Activated T-cell treated with anti-CD3 and anti-CD28 coated beads for 1 hour (primary cell): ENCODE measurements at regions not wholly inside any gene's neighbourhood (a gene's known extent, or its start where the extent isn't known, plus 50 kb on each side); places are given as distances from the start of the nearest gene placed in this dataset.

ENCODE experiments used
- DNase-seq: peaks from one replicate; pipeline ENCODE4 v3.0.0-alpha.2; 2020; ENCODE audit warnings: low read depth

- no peak for DNase-seq
Measured at GRCh38 chr5:155416765-155417164, 403.2 kb downstream of the KIF4B start.

GRCh38 chr5:155418960-155419579 is 405.5 kb downstream of the KIF4B start:
- DNase-seq, result no peak

- no peak for DNase-seq
Measured at GRCh38 chr5:155430192-155430591, 416.6 kb downstream of the KIF4B start.

DNA sequence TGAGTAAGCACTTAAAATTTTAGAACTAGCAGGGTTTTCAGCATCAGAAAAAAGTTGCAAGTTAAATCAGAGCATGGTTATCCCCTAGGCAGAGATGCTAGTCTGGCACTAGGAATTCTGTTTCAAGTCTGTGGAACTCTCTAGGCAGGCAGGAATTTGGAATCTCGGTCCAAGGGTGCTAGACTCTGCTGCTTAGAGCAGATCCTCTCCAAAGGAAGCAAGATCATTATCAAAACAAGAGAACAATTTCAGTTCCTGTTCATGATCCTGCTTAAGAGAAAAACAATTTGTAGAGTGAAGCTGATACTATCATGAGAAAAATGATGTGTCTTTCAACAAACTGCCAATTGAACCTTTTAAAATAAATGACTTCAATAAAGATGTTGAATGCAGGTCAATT is 420.7 kb downstream of the KIF4B start:
- no peak for DNase-seq

GRCh38 chr5:155434681-155435080 is 421.1 kb downstream of the KIF4B start:
- DNase-seq, result no peak

DNA sequence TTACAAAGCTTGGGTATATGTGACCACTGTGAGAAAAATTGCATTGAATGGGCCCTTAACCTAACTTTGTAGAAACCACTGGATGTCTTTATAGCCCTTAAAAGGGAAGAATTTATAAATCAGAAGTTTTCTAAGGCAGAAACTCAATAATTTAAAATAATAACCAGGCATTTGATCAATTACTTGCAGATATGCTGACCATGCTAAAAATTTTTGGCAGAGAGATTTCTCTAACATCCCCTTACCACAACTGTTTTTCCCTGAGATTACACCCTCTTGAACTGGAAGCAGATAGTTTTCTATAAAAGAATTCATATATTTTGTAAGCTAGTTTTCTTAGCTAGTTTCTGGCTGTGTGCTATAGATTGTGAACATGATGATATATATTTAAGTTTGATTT is 428.3 kb downstream of the KIF4B start:
- DNase-seq, result no peak

DNA sequence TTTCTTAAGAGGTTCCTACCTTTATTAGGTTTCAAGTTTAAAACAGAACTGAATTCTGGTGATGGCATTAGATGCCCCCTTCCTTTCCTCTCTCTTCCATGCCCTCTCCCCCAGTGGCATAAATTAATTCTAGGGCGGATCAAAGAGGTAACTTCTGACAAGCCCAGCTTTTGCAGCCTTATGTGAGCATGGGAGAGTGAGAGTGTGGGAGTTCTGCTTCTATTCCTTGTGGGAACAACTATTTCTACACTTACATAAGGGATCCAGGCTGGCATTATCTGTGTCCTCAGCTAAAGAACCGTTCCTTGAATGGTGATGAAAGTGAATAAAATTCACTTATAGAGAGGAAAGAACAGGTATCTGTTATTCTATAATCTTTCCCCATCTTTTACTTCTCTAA is 437.6 kb downstream of the KIF4B start:
- no peak for DNase-seq

- no peak for DNase-seq
Measured at GRCh38 chr5:155455791-155456514, 442.4 kb downstream of the KIF4B start.

DNA sequence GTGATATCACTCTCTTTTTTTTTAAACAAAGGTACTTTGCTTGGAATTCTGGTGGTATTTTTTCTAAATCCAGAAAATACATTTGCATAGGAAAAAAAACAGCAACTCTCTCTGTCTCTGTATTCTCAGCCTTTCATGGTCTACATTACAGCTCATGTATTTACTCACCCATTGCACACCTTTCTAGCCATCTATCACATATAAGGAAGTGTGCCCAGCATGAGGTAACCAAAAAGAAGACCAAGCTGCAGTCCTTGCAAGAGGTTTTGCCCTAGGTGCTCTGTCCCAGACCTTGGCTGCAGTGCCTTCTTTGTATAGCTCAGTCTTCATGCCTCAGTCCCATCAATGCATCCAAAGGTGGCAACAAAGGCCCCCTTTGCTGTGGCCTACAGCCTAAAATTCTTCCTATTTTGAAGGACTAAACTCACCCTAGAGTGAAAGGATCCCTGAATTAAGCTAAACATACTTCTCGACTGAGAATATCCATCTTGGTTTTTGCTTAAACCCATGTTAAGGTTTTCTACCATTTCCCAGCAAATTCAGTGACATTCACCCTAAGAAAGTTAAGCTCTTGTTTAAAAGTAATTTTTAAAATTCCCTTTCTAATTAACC is 446.4 kb downstream of the KIF4B start:
- no peak for DNase-seq

DNA sequence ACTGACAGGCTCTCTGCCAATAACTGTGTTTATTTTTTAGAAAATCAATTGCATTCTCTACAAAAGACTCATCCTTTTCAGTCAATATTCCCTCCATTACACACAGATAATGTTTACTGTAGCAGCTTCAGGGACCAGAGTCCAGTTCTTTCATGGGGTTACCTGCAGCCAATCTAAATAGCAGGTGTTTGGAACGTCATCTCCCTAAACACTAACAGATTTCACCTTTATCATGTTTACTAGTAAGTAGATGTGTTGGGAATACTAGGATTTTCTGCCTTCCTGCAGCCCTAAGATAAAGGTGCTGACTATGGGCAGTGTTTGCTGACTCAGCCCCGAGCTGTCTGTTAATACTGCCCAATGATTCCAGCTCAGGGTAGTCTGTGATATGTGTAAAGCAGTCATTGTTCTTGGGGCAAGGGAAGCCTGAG is 447.0 kb downstream of the KIF4B start:
- DNase-seq, result no peak

DNA sequence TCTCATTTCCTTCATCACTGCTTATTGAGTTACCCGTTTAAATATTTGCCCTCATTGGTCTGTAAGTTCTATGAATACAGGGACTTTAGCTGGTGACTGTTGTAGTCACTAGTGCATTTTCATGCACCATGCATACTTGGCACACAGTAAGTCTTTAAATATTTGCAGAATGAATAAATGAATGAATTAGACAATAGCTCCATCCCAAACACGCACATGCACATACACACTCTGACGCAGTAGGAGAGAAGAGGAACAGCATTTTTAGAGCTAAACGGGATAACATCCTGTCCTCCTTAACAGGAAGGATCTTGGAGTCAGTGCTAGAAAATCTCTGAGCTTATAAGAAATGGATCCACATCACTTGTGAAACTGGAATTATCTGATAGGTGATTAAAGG is 447.7 kb downstream of the KIF4B start:
- DNase-seq, result no peak

GRCh38 chr5:155466851-155467250 is 453.3 kb downstream of the KIF4B start:
- no peak for DNase-seq

- no peak for DNase-seq
Measured at GRCh38 chr5:155471027-155471426, 457.5 kb downstream of the KIF4B start.

GRCh38 chr5:155472780-155473179 is 459.2 kb downstream of the KIF4B start:
- DNase-seq, result no peak

GRCh38 chr5:155475318-155475717 is 461.8 kb downstream of the KIF4B start:
- no peak for DNase-seq

DNA sequence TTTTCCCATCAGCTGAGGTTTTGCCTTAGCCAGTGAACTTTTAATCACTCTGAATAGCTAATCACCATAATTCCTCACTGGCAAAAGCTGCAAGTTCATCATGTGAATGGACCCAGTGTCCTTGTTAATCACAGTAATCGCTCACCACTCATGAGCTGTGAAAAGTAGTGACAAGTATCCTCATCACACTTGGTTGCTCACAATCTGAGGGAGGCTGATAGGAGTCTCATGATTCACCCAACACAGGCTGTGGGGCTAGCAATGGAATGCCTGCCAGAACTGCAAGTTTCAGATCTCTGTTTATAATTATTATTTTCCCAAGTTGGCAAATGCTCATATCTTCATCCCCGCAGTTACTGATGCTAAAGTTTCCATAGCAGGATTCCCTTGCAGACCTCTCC is 467.2 kb downstream of the KIF4B start:
- no peak for DNase-seq

DNA sequence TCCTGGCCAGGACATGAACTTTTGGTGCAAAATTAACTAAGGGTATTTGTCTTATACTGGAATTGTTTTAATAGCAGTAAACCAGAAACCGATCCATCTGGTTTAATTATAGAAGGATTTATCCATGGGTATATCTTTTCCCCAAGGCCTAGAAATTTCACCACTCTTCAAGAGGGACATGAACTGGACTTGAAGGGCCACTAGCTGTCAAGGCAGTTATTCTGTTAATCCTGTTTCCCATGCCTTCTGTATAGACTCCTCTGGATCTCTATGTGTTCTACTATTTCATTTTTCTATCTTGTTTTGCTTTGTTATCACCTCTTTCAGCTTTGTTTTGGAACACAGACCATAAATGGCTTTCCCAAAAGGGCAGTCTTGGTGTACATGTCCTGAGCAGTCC is 467.6 kb downstream of the KIF4B start:
- no peak for DNase-seq

DNA sequence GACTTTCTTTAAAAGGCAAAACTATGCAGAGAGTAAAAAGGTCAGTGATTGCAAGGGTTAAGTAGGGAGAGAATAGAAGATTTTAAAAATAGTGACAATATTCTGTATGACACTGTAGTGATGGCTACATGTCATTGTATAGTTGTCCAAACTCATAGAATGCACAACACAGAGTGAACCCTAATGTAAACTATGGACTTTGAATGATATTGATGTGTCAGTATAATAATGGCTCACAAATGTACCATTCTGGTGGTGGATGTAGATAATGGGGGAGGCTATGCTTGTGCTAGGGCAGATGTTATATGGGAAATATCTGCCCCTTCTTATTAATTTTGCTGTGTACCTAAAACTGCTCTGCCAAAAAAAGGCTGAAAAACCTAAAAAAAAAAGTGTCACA is 468.9 kb downstream of the KIF4B start:
- no peak for DNase-seq

- DNase-seq, result no peak
Measured at GRCh38 chr5:155485386-155485785, 471.8 kb downstream of the KIF4B start.

GRCh38 chr5:155489949-155490348 is 476.4 kb downstream of the KIF4B start:
- no peak for DNase-seq

GRCh38 chr5:155492191-155492590 is 478.6 kb downstream of the KIF4B start:
- DNase-seq, result no peak

DNA sequence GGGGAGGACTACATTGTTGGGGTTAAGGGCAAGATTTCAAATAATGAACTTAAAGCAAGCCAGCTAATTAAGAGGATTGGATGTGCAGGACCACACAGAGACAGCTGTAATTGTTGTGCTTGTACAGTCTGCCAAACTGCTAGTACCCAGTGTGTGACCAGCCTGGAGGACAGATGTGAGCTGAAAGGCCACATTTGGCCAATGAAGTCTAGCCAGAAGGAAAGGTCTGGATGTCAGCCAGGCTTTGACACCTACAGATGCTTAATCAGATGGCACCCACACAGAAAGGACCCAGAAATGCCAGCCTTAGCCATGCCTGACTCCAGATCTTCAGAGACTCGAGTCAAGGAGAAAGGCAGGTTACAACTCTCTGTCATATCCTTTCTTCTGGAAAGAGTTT is 491.1 kb downstream of the KIF4B start:
- DNase-seq, result no peak

DNA sequence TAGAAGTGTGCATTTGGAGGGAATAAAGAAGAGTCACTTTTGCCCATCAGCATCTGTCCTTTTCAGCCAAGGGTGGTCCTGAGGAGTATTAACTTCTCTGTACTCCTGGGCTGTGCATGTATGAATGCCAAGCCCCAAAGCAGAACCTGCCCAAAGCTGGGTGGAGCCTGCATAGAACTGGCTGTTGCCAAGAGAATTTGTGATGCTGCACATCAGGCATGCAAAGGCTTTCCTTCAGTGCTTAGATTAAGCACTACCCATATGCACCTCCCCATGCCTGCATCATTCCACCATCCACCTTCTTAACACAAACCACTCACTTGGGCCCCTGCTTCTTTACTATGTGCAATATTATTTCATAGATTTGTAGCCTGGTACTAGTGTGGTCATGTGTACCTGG is 493.8 kb downstream of the KIF4B start:
- no peak for DNase-seq

GRCh38 chr5:155508673-155509072 is 495.1 kb downstream of the KIF4B start:
- DNase-seq, result no peak
